HCT116 (cell line): ENCODE measurements at regions not wholly inside any gene's neighbourhood (a gene's known extent, or its start where the extent isn't known, plus 50 kb on each side); places are given as distances from the start of the nearest gene placed in this dataset.

Experiments used
- CEBPB ChIP-seq: IDR thresholded peaks from 2 replicates; pipeline ENCODE4 v1.6.1; 2012; ENCODE audit warnings: low read depth
- CTCF ChIP-seq, 3 experiments: fragments of 200-600 bp in 1 of 3; sonication (generic) in 1 of 3; IDR thresholded peaks in 2 of 3; conservative IDR thresholded peaks in 1 of 3; 2 replicates each; pipeline ENCODE4 v1.5.1; 2012 to 2017; ENCODE audit warnings: low read depth in 2 of 3, low read length in 2 of 3, antibody characterized with exemption in 1 of 3, borderline replicate concordance in 1 of 3, control low read depth in 1 of 3, mild to moderate bottlenecking in 1 of 3, mixed read lengths in 1 of 3, mixed run types in 1 of 3, moderate library complexity in 1 of 3; ENCODE audit not compliant: insufficient read depth in 1 of 3
- EZH2phosphoT487 ChIP-seq: fragments of 200-600 bp; IDR thresholded peaks from 2 replicates; pipeline ENCODE4 v1.6.1; 2018; ENCODE audit warnings: antibody characterized with exemption, borderline replicate concordance
- POLR2A ChIP-seq: IDR thresholded peaks from 2 replicates; pipeline ENCODE4 v1.7.0; 2011; ENCODE audit warnings: borderline replicate concordance; ENCODE audit not compliant: insufficient read depth, insufficient read length; ENCODE audit errors: extremely low read depth
- POLR2AphosphoS5 ChIP-seq: IDR thresholded peaks from 2 replicates; pipeline ENCODE4 v1.6.1; 2011; ENCODE audit warnings: mild to moderate bottlenecking, low read depth, low read length, moderate library complexity
- REST ChIP-seq: IDR thresholded peaks from 2 replicates; pipeline ENCODE4 v1.6.1; 2012; ENCODE audit warnings: low read depth
- SIN3A ChIP-seq: IDR thresholded peaks from 2 replicates; pipeline ENCODE4 v1.6.1; 2012; ENCODE audit warnings: low read depth
- SP1 ChIP-seq: IDR thresholded peaks from 2 replicates; pipeline ENCODE4 v1.6.1; 2012; ENCODE audit warnings: low read depth
- YY1 ChIP-seq: IDR thresholded peaks from 2 replicates; pipeline ENCODE4 v1.6.1; 2011; ENCODE audit warnings: low read length, low read depth, moderate library complexity, mild to moderate bottlenecking; ENCODE audit not compliant: insufficient replicate concordance; ENCODE audit errors: extremely low read depth

- TF ChIP-seq EZH2phosphoT487 (no peak), CTCF (IDR thresholded peaks at IDR 0.05 in 2 of 3, conservative IDR thresholded peaks at IDR 0.05 in 1 of 3; ENCODE audit: borderline replicate concordance in 1 of 3, insufficient read depth in 1 of 3, low read depth in 2 of 3, low read length in 2 of 3) (no peak), POLR2A (no peak), CEBPB (no peak), SP1 (no peak), POLR2AphosphoS5 (no peak), SIN3A (no peak), REST (no peak), YY1 (no peak)
These were observed 103.7 kb upstream of the LHX5 start for GRCh38 chr12:113575386-113575785.
